ENCODE measurements at regions not wholly inside any gene's neighbourhood (a gene's known extent, or its start where the extent isn't known, plus 50 kb on each side); places are given as distances from the start of the nearest gene placed in this dataset.
A peak's percentile ranks its signal among the peaks of the same experiment; 100 is the strongest.

- peaks cover 29% of the 10 kb centered on the region for H3K9me3 Mint-ChIP-seq (ENCODE audit: unreplicated experiment)
- DNase-seq (ENCODE audit: extremely low spot score, unreplicated experiment): no peak
- no peak for TF ChIP-seq CTCF (IDR thresholded peaks at IDR 0.05)
- no peaks in the 10 kb centered on the region for H3K4me1 Mint-ChIP-seq (ENCODE audit: unreplicated experiment)
- H3K27me3 Mint-ChIP-seq (ENCODE audit: unreplicated experiment): peaks cover 3% of the 10 kb centered on the region
- H3K27ac Mint-ChIP-seq (ENCODE audit: unreplicated experiment): no peak overlapping the region
- peaks cover 6% of the 10 kb centered on the region for H3K36me3 Mint-ChIP-seq (ENCODE audit: unreplicated experiment)
- H3K4me3 Mint-ChIP-seq (ENCODE audit: unreplicated experiment): no peak overlapping the region
Measured at GRCh38 chr6:3551716-3552511, 95.1 kb upstream of the SLC22A23 start.

- Mint-ChIP-seq H3K27ac (ENCODE audit: unreplicated experiment) (no peak overlapping the region), H3K4me1 (ENCODE audit: unreplicated experiment) (no peaks in the 10 kb centered on the region), H3K9me3 (ENCODE audit: unreplicated experiment) (peaks cover 25% of the 10 kb centered on the region), H3K4me3 (ENCODE audit: unreplicated experiment) (no peak overlapping the region), H3K27me3 (ENCODE audit: unreplicated experiment) (peaks cover 3% of the 10 kb centered on the region), H3K36me3 (ENCODE audit: unreplicated experiment) (peaks cover 6% of the 10 kb centered on the region)
- no peak for TF ChIP-seq CTCF (IDR thresholded peaks at IDR 0.05)
- DNase-seq (ENCODE audit: extremely low spot score, unreplicated experiment): peak; percentile 25
Measured at GRCh38 chr6:3549314-3549940, 92.6 kb upstream of the SLC22A23 start.

GRCh38 chr6:3546121-3546520 lies 89.3 kb upstream of the SLC22A23 start:
- Mint-ChIP-seq H3K36me3 (ENCODE audit: unreplicated experiment) (peaks cover under 1% of the 10 kb centered on the region), H3K4me3 (ENCODE audit: unreplicated experiment) (no peak overlapping the region), H3K27me3 (ENCODE audit: unreplicated experiment) (no peaks in the 10 kb centered on the region), H3K9me3 (ENCODE audit: unreplicated experiment) (peaks cover 12% of the 10 kb centered on the region), H3K4me1 (ENCODE audit: unreplicated experiment) (no peaks in the 10 kb centered on the region), H3K27ac (ENCODE audit: unreplicated experiment) (no peak overlapping the region)
- no peak for DNase-seq (ENCODE audit: extremely low spot score, unreplicated experiment)
- TF ChIP-seq CTCF (IDR thresholded peaks at IDR 0.05): no peak

GRCh38 chr6:3545156-3545555 lies 88.3 kb upstream of the SLC22A23 start:
- H3K27me3 Mint-ChIP-seq (ENCODE audit: unreplicated experiment): no peaks in the 10 kb centered on the region
- no peak for TF ChIP-seq CTCF (IDR thresholded peaks at IDR 0.05)
- no peak overlapping the region for H3K27ac Mint-ChIP-seq (ENCODE audit: unreplicated experiment)
- no peak overlapping the region for H3K4me3 Mint-ChIP-seq (ENCODE audit: unreplicated experiment)
- no peaks in the 10 kb centered on the region for H3K4me1 Mint-ChIP-seq (ENCODE audit: unreplicated experiment)
- H3K36me3 Mint-ChIP-seq (ENCODE audit: unreplicated experiment): no peaks in the 10 kb centered on the region
- H3K9me3 Mint-ChIP-seq (ENCODE audit: unreplicated experiment): peaks cover 2% of the 10 kb centered on the region
- no peak for DNase-seq (ENCODE audit: extremely low spot score, unreplicated experiment)

- Mint-ChIP-seq H3K36me3 (ENCODE audit: unreplicated experiment) (no peaks in the 10 kb centered on the region), H3K9me3 (ENCODE audit: unreplicated experiment) (no peaks in the 10 kb centered on the region), H3K4me3 (ENCODE audit: unreplicated experiment) (no peak overlapping the region), H3K4me1 (ENCODE audit: unreplicated experiment) (no peaks in the 10 kb centered on the region), H3K27me3 (ENCODE audit: unreplicated experiment) (no peaks in the 10 kb centered on the region), H3K27ac (ENCODE audit: unreplicated experiment) (no peak overlapping the region)
- TF ChIP-seq CTCF (IDR thresholded peaks at IDR 0.05): no peak
- DNase-seq (ENCODE audit: extremely low spot score, unreplicated experiment): peak; percentile 66
Measured at GRCh38 chr6:3542032-3542640, 85.3 kb upstream of the SLC22A23 start.
